HCT116 (cell line): ENCODE measurements at regions not wholly inside any gene's neighbourhood (a gene's known extent, or its start where the extent isn't known, plus 50 kb on each side); places are given as distances from the start of the nearest gene placed in this dataset.

Experiments used
- CEBPB ChIP-seq: IDR thresholded peaks from 2 replicates; pipeline ENCODE4 v1.6.1; 2012; ENCODE audit warnings: low read depth
- EZH2 ChIP-seq: fragments of 200-600 bp; sonication (generic); IDR thresholded peaks from 2 replicates; pipeline ENCODE4 v1.6.1; 2017; ENCODE audit warnings: antibody characterized with exemption, mixed run types
- EZH2phosphoT487 ChIP-seq: fragments of 200-600 bp; IDR thresholded peaks from 2 replicates; pipeline ENCODE4 v1.6.1; 2018; ENCODE audit warnings: antibody characterized with exemption, borderline replicate concordance
- POLR2A ChIP-seq: IDR thresholded peaks from 2 replicates; pipeline ENCODE4 v1.7.0; 2011; ENCODE audit warnings: borderline replicate concordance; ENCODE audit not compliant: insufficient read depth, insufficient read length; ENCODE audit errors: extremely low read depth
- POLR2AphosphoS5 ChIP-seq: IDR thresholded peaks from 2 replicates; pipeline ENCODE4 v1.6.1; 2011; ENCODE audit warnings: mild to moderate bottlenecking, low read depth, low read length, moderate library complexity
- TCF7L2 ChIP-seq: IDR thresholded peaks from 2 replicates; pipeline ENCODE4 v1.7.0; 2011; ENCODE audit warnings: borderline replicate concordance, inconsistent platforms; ENCODE audit not compliant: insufficient read depth, insufficient read length; ENCODE audit errors: extremely low read depth
- TF ChIP-seq, protein P1 (sequence below), 3 experiments: fragments of 200-600 bp in 1 of 3; sonication (generic) in 1 of 3; IDR thresholded peaks in 2 of 3; conservative IDR thresholded peaks in 1 of 3; 2 replicates each; pipeline ENCODE4 v1.5.1; 2012 to 2017; ENCODE audit warnings: low read depth in 2 of 3, low read length in 2 of 3, antibody characterized with exemption in 1 of 3, borderline replicate concordance in 1 of 3, control low read depth in 1 of 3, mild to moderate bottlenecking in 1 of 3, mixed read lengths in 1 of 3, mixed run types in 1 of 3, moderate library complexity in 1 of 3; ENCODE audit not compliant: insufficient read depth in 1 of 3

DNA sequence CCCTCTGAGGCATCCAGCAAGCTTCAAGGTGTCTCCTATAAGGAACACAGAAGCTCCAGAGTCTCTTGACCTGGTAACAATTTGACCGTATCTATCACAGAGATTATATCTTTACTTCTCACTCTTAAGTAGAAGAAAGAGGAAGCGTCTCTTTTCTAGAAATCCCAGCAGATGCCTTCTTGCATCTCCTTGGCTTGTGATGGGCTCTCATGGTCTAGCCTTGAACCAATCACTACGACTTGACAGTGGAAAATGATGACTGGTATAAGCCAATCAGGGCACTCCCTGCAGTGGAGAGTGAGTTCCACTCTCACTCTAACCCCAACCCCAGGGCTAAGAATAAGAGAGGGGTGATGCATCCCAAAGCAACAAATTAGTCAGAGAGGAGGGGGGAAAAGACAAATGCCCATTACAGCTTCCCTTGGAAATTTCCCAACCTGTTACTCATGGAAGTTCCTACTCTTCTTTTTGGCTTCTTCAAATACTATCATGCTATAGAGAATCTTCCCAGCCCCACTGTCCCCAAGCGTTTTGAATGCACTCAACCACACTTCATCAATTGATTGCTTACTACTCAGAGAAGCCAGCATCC is 293.5 kb downstream of the MN1 start:
- TF ChIP-seq, protein P1, sequence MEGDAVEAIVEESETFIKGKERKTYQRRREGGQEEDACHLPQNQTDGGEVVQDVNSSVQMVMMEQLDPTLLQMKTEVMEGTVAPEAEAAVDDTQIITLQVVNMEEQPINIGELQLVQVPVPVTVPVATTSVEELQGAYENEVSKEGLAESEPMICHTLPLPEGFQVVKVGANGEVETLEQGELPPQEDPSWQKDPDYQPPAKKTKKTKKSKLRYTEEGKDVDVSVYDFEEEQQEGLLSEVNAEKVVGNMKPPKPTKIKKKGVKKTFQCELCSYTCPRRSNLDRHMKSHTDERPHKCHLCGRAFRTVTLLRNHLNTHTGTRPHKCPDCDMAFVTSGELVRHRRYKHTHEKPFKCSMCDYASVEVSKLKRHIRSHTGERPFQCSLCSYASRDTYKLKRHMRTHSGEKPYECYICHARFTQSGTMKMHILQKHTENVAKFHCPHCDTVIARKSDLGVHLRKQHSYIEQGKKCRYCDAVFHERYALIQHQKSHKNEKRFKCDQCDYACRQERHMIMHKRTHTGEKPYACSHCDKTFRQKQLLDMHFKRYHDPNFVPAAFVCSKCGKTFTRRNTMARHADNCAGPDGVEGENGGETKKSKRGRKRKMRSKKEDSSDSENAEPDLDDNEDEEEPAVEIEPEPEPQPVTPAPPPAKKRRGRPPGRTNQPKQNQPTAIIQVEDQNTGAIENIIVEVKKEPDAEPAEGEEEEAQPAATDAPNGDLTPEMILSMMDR (IDR thresholded peaks at IDR 0.05 in 2 of 3, conservative IDR thresholded peaks at IDR 0.05 in 1 of 3; ENCODE audit: borderline replicate concordance in 1 of 3, insufficient read depth in 1 of 3, low read depth in 2 of 3, low read length in 2 of 3): no peak
- TF ChIP-seq EZH2phosphoT487 (no peak), CEBPB (no peak), POLR2AphosphoS5 (no peak), EZH2 (no peak), TCF7L2 (no peak), POLR2A (no peak)
